ENCODE measurements at regions not wholly inside any gene's neighbourhood (a gene's known extent, or its start where the extent isn't known, plus 50 kb on each side); places are given as distances from the start of the nearest gene placed in this dataset.

GRCh38 chr7:124459101-124460055, 306.2 kb downstream of the GPR37 start:
- Histone ChIP-seq H3K9me3 (ENCODE audit: control insufficient read depth, insufficient read depth, low read depth, low read length) (no peaks in the 10 kb centered on the region), H3K27me3 (ENCODE audit: control insufficient read depth, insufficient read depth, low read length) (no peaks in the 10 kb centered on the region), H3K4me3 (ENCODE audit: low read depth, low read length) (no peak overlapping the region), H3K9ac (ENCODE audit: low read length) (no peak overlapping the region), H3K36me3 (ENCODE audit: control insufficient read depth, insufficient read depth, low read length) (no peaks in the 10 kb centered on the region), H3K4me1 (ENCODE audit: control insufficient read depth, insufficient read depth, low read length) (no peaks in the 10 kb centered on the region), H3K27ac (ENCODE audit: low read depth, low read length) (no peak overlapping the region)

- Histone ChIP-seq H3K9ac (ENCODE audit: low read length) (no peak overlapping the region), H3K4me3 (ENCODE audit: low read depth, low read length) (no peak overlapping the region), H3K27ac (ENCODE audit: low read depth, low read length) (no peak overlapping the region)
These were observed 307.8 kb downstream of the GPR37 start for GRCh38 chr7:124457841-124458240.

DNA sequence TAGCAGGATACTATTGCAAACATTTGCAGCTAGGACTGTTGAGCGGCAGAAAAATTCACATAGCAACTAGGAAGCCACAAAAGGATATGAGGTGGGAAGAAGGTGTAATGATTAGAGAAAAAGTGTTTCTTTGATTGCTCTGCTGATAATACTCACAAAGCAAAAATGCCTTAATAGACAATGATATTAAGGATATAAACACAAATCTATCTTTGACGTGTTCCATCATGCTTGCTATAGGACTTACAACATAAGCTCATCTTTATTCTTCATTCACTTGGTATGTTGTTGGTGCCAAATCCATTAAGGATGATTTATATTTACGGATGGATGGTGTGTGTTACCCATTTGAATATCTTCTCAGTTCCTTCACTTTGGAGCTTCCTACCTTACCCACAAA, 309.3 kb downstream of the GPR37 start:
- Histone ChIP-seq H3K27me3 (ENCODE audit: control insufficient read depth, insufficient read depth, low read length) (no peaks in the 10 kb centered on the region), H3K4me1 (ENCODE audit: control insufficient read depth, insufficient read depth, low read length) (no peaks in the 10 kb centered on the region), H3K4me3 (ENCODE audit: low read depth, low read length) (no peak overlapping the region), H3K9ac (ENCODE audit: low read length) (no peak overlapping the region), H3K27ac (ENCODE audit: low read depth, low read length) (no peak overlapping the region), H3K36me3 (ENCODE audit: control insufficient read depth, insufficient read depth, low read length) (no peaks in the 10 kb centered on the region), H3K9me3 (ENCODE audit: control insufficient read depth, insufficient read depth, low read depth, low read length) (no peaks in the 10 kb centered on the region)

More at GRCh38 chr7:124457841-124458240, 307.8 kb downstream of the GPR37 start:
- H3K9me3 ChIP-seq (ENCODE audit: control insufficient read depth, insufficient read depth, low read depth, low read length): no peaks in the 10 kb centered on the region
- no peaks in the 10 kb centered on the region for H3K36me3 ChIP-seq (ENCODE audit: control insufficient read depth, insufficient read depth, low read length)
- no peaks in the 10 kb centered on the region for H3K27me3 ChIP-seq (ENCODE audit: control insufficient read depth, insufficient read depth, low read length)
- H3K4me1 ChIP-seq (ENCODE audit: control insufficient read depth, insufficient read depth, low read length): no peaks in the 10 kb centered on the region

- Histone ChIP-seq H3K9me3 (ENCODE audit: control insufficient read depth, insufficient read depth, low read depth, low read length) (no peaks in the 10 kb centered on the region), H3K9ac (ENCODE audit: low read length) (no peak overlapping the region), H3K36me3 (ENCODE audit: control insufficient read depth, insufficient read depth, low read length) (no peaks in the 10 kb centered on the region), H3K27ac (ENCODE audit: low read depth, low read length) (no peak overlapping the region), H3K27me3 (ENCODE audit: control insufficient read depth, insufficient read depth, low read length) (no peaks in the 10 kb centered on the region), H3K4me3 (ENCODE audit: low read depth, low read length) (no peak overlapping the region), H3K4me1 (ENCODE audit: control insufficient read depth, insufficient read depth, low read length) (no peaks in the 10 kb centered on the region)
These were observed 313.4 kb downstream of the GPR37 start for GRCh38 chr7:124452186-124452585.

GRCh38 chr7:124449896-124450295, 315.7 kb downstream of the GPR37 start:
- no peak overlapping the region for H3K27ac ChIP-seq (ENCODE audit: low read depth, low read length)

DNA sequence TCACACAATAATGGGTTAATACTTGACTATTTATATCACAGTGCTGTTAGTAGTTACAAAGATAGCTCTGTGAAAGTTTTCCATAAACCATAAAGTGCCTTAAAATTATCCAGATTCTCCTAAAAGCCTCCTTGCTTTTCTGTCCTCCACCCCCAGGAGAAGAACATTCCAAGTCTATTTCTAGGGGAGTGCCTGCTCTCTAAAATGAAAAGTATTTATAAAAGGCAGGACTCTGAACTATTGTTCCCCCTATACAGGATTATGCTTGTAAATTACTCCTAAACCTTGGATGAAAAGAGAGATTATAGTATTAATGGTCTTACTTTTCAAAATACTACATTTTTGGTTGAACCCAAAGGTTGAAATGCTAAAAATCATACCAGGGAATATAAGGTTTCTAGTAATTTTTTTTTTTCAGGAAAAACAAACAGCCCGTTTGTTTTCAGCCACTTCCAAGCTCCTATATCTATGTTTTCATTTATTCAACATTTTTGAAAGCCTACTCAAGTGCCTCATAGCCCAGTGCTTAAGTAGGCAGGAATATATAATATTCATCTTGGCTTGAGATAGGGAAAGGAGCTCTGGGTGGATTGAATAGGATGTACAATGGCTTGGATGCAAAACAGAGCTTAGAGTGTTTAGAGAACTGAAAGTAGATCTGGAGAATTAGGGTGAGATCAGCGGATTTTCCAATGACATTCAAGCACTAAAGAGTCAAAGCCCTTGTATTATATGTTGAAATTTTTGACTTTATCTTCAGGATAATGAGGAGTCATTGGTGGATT, 320.7 kb downstream of the GPR37 start:
- Histone ChIP-seq H3K36me3 (ENCODE audit: control insufficient read depth, insufficient read depth, low read length) (no peaks in the 10 kb centered on the region), H3K4me1 (ENCODE audit: control insufficient read depth, insufficient read depth, low read length) (0 out of 2 replicates have a peak, but pooled peaks cover 4% of the 10 kb centered on the region), H3K27me3 (ENCODE audit: control insufficient read depth, insufficient read depth, low read length) (no peaks in the 10 kb centered on the region), H3K9me3 (ENCODE audit: control insufficient read depth, insufficient read depth, low read depth, low read length) (no peaks in the 10 kb centered on the region), H3K27ac (ENCODE audit: low read depth, low read length) (no peak overlapping the region), H3K9ac (ENCODE audit: low read length) (no peak overlapping the region), H3K4me3 (ENCODE audit: low read depth, low read length) (no peak overlapping the region)

More at GRCh38 chr7:124449896-124450295, 315.7 kb downstream of the GPR37 start:
- Histone ChIP-seq H3K4me3 (ENCODE audit: low read depth, low read length) (no peak overlapping the region), H3K36me3 (ENCODE audit: control insufficient read depth, insufficient read depth, low read length) (no peaks in the 10 kb centered on the region), H3K9ac (ENCODE audit: low read length) (no peak overlapping the region), H3K27me3 (ENCODE audit: control insufficient read depth, insufficient read depth, low read length) (no peaks in the 10 kb centered on the region), H3K4me1 (ENCODE audit: control insufficient read depth, insufficient read depth, low read length) (0 out of 2 replicates have a peak, but pooled peaks cover 4% of the 10 kb centered on the region), H3K9me3 (ENCODE audit: control insufficient read depth, insufficient read depth, low read depth, low read length) (no peaks in the 10 kb centered on the region)

- H3K27ac ChIP-seq (ENCODE audit: low read depth, low read length): no peak overlapping the region
- no peaks in the 10 kb centered on the region for H3K36me3 ChIP-seq (ENCODE audit: control insufficient read depth, insufficient read depth, low read length)
- no peak overlapping the region for H3K4me3 ChIP-seq (ENCODE audit: low read depth, low read length)
- 0 out of 2 replicates have a peak, but pooled peaks cover 4% of the 10 kb centered on the region for H3K4me1 ChIP-seq (ENCODE audit: control insufficient read depth, insufficient read depth, low read length)
- no peaks in the 10 kb centered on the region for H3K27me3 ChIP-seq (ENCODE audit: control insufficient read depth, insufficient read depth, low read length)
- H3K9me3 ChIP-seq (ENCODE audit: control insufficient read depth, insufficient read depth, low read depth, low read length): no peaks in the 10 kb centered on the region
- H3K9ac ChIP-seq (ENCODE audit: low read length): no peak overlapping the region
These were observed 321.8 kb downstream of the GPR37 start for GRCh38 chr7:124443762-124444161.

DNA sequence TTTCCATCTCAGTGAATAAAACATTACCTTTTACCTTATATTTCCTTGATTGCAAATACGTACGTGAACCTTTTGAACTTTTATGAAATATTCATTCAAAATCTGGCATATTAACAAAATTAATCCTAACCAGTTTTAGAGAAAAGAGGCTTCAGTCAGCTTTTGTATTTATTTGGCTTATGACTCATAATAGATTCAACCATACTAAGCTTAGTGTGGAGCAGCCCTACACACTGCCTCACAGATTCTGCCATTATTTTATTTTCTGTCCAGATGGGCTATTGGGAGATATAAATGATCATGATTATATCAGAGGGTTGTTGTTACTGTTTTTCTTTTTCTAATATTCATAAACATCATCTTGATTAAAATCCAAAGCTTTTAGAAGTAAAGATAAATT, 325.5 kb downstream of the GPR37 start:
- H3K4me1 ChIP-seq (ENCODE audit: control insufficient read depth, insufficient read depth, low read length): no peaks in the 10 kb centered on the region
- no peaks in the 10 kb centered on the region for H3K9me3 ChIP-seq (ENCODE audit: control insufficient read depth, insufficient read depth, low read depth, low read length)
- H3K27me3 ChIP-seq (ENCODE audit: control insufficient read depth, insufficient read depth, low read length): no peaks in the 10 kb centered on the region
- H3K4me3 ChIP-seq (ENCODE audit: low read depth, low read length): no peak overlapping the region
- H3K36me3 ChIP-seq (ENCODE audit: control insufficient read depth, insufficient read depth, low read length): no peaks in the 10 kb centered on the region
- no peak overlapping the region for H3K27ac ChIP-seq (ENCODE audit: low read depth, low read length)
- H3K9ac ChIP-seq (ENCODE audit: low read length): no peak overlapping the region

GRCh38 chr7:124432009-124432578, 333.5 kb downstream of the GPR37 start:
- H3K9ac ChIP-seq (ENCODE audit: low read length): no peak overlapping the region
- no peak overlapping the region for H3K4me3 ChIP-seq (ENCODE audit: low read depth, low read length)
- H3K9me3 ChIP-seq (ENCODE audit: control insufficient read depth, insufficient read depth, low read depth, low read length): no peaks in the 10 kb centered on the region
- no peaks in the 10 kb centered on the region for H3K36me3 ChIP-seq (ENCODE audit: control insufficient read depth, insufficient read depth, low read length)
- H3K27me3 ChIP-seq (ENCODE audit: control insufficient read depth, insufficient read depth, low read length): no peaks in the 10 kb centered on the region
- H3K27ac ChIP-seq (ENCODE audit: low read depth, low read length): no peak overlapping the region
- no peaks in the 10 kb centered on the region for H3K4me1 ChIP-seq (ENCODE audit: control insufficient read depth, insufficient read depth, low read length)

- no peaks in the 10 kb centered on the region for H3K36me3 ChIP-seq (ENCODE audit: control insufficient read depth, insufficient read depth, low read length)
- no peak overlapping the region for H3K4me3 ChIP-seq (ENCODE audit: low read depth, low read length)
- H3K27ac ChIP-seq (ENCODE audit: low read depth, low read length): no peak overlapping the region
- H3K9me3 ChIP-seq (ENCODE audit: control insufficient read depth, insufficient read depth, low read depth, low read length): no peaks in the 10 kb centered on the region
- no peaks in the 10 kb centered on the region for H3K27me3 ChIP-seq (ENCODE audit: control insufficient read depth, insufficient read depth, low read length)
- no peak overlapping the region for H3K9ac ChIP-seq (ENCODE audit: low read length)
- no peaks in the 10 kb centered on the region for H3K4me1 ChIP-seq (ENCODE audit: control insufficient read depth, insufficient read depth, low read length)
These were observed 335.7 kb downstream of the GPR37 start for GRCh38 chr7:124429923-124430322.
